Common myeloid progenitor, CD34-positive (primary cell): ENCODE measurements at regions not wholly inside any gene's neighbourhood (a gene's known extent, or its start where the extent isn't known, plus 50 kb on each side); places are given as distances from the start of the nearest gene placed in this dataset.

ENCODE experiments used
- CTCF ChIA-PET: fragments of 350-600 bp; sonication (Branson Sonifier 250); formaldehyde crosslinking; loops from one replicate; lab custom pipeline; 2021; ENCODE audit warnings: antibody characterized with exemption; lab: Charles Lee
- POLR2A ChIA-PET: fragments of 350-600 bp; sonication (Branson Sonifier 250); formaldehyde crosslinking; loops from one replicate; lab custom pipeline; 2021; ENCODE audit warnings: antibody characterized with exemption; lab: Charles Lee
- DNase-seq, 3 donors: peaks; one replicate each; pipeline versions ENCODE4 v3.0.0 to v3.0.0-alpha.2; 2013
- H3K27ac ChIP-seq, 2 experiments: 1 replicate in 1 of 2; 2 replicates in 1 of 2; pipeline ENCODE4 v1.7.0; 2013; ENCODE audit warnings: inconsistent platforms in 2 of 2, low read length in 2 of 2, mild to moderate bottlenecking in 2 of 2, low read depth in 1 of 2, moderate library complexity in 1 of 2; ENCODE audit not compliant: severe bottlenecking in 2 of 2, insufficient read depth in 1 of 2, poor library complexity in 1 of 2
- H3K27me3 ChIP-seq, 5 experiments: replicated peaks in 2 of 5; 1 replicate in 3 of 5; 2 replicates in 2 of 5; pipeline versions ENCODE4 v1.6.1 to v1.7.0; 2013; ENCODE audit warnings: low read length in 4 of 5, mild to moderate bottlenecking in 2 of 5, moderate library complexity in 2 of 5, inconsistent platforms in 1 of 5; ENCODE audit not compliant: insufficient read depth in 5 of 5, control insufficient read depth in 4 of 5
- H3K36me3 ChIP-seq, 4 experiments: 1 replicate in 2 of 4; 2 replicates in 2 of 4; pipeline versions ENCODE4 v1.6.1 to v1.7.0; 2013; ENCODE audit warnings: low read length in 3 of 4, control low read depth in 1 of 4, mild to moderate bottlenecking in 1 of 4; ENCODE audit not compliant: control insufficient read depth in 4 of 4, insufficient read depth in 4 of 4
- H3K4me1 ChIP-seq, 4 experiments: 1 replicate in 3 of 4; 2 replicates in 1 of 4; pipeline versions ENCODE4 v1.6.1 to v1.7.1; 2013; ENCODE audit warnings: low read length in 3 of 4, mild to moderate bottlenecking in 3 of 4, control low read depth in 1 of 4, inconsistent platforms in 1 of 4, moderate library complexity in 1 of 4; ENCODE audit not compliant: control insufficient read depth in 4 of 4, insufficient read depth in 4 of 4; ENCODE audit errors: control extremely low read depth in 1 of 4
- H3K4me3 ChIP-seq, 7 experiments: 1 replicate in 4 of 7; 2 replicates in 3 of 7; pipeline versions ENCODE4 v1.5.1 to v1.7.0; 2013; ENCODE audit warnings: mild to moderate bottlenecking in 7 of 7, low read length in 6 of 7, moderate library complexity in 6 of 7, inconsistent platforms in 2 of 7, low read depth in 2 of 7, control low read depth in 1 of 7; ENCODE audit not compliant: insufficient read depth in 4 of 7, control insufficient read depth in 1 of 7; ENCODE audit errors: extremely low read depth in 1 of 7
- H3K9me3 ChIP-seq, 5 experiments: 1 replicate in 4 of 5; 2 replicates in 1 of 5; pipeline versions ENCODE4 v1.6.1 to v1.7.1; 2013; ENCODE audit warnings: low read length in 4 of 5, mild to moderate bottlenecking in 2 of 5, inconsistent platforms in 1 of 5, low read depth in 1 of 5, moderate library complexity in 1 of 5; ENCODE audit not compliant: control insufficient read depth in 4 of 5, insufficient read depth in 2 of 5; ENCODE audit errors: control extremely low read depth in 1 of 5
- WGBS: methylation state at CpG from one replicate; pipeline ENCODE4 v1.1.5; 2013; ENCODE audit not compliant: insufficient coverage; 5-methylcytosine and 5-hydroxymethylcytosine counted together

DNA sequence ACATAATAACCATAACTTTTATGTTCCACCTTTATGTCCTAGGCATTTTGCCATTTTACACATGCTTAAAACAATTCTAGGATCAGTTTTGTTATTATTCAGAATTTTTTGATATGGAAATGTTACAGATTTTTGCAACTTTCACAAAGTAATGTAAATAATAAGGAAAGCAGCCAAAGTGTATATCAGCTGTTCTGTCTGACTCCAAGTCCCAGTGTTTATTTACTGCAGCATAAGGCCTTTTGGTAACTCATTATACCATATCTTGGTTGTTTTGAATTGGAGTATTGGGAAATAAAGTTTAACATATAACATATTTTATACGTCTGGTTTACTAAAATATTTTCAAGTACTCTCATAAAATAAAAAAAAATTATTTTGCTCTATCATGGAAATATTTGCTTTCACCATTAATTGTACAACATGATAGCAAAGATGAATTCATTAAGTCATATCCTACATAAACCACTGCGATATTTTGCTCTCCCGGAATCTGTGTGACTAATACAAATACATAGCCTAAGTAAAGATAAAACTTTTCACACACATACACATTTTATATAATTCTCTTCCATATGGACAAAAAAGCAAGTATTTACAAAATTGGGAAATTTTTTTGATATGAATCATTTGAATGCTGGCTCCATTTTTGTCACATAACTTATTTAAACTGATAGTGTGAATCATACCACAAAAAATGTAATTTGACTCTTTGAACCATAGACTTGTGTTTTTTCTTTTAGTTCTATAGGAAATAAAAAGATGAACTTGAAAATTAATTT, 399.0 kb downstream of the PABPC4L start:
- POLR2A ChIA-PET = no interaction called here
- WGBS = 100% methylated on average over 1 of the region's 3 CpGs

DNA sequence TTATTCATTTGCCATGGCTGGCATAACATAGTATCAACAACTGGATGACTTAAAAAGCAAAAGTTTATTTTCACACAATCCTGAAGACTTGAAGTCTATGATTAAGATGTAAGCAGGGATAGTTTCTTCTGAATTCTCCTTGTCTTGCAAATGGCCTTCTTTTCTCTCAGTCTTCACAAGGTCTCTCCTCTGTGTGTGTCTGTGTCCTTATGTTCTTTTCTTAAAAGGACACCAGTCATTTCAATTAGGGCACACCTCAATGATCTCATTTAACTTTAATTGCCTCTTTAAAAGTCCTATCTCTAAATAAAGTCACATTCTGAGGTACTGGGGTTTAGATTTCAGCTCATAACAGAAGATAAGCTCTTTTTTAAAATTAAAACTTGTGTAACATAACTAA, 399.7 kb downstream of the PABPC4L start:
- no peaks in the 10 kb centered on the region for H3K9me3 ChIP-seq

More for the DNA sequence above, 399.0 kb downstream of the PABPC4L start:
- Histone ChIP-seq H3K36me3 (no peaks in the 10 kb centered on the region), H3K4me3 (no peak overlapping the region), H3K4me1 (no peaks in the 10 kb centered on the region), H3K9me3 (no peaks in the 10 kb centered on the region), H3K27me3 (no peaks in the 10 kb centered on the region), H3K27ac (no peak overlapping the region)
- DNase-seq = no peak
- CTCF ChIA-PET = no interaction called here

DNA sequence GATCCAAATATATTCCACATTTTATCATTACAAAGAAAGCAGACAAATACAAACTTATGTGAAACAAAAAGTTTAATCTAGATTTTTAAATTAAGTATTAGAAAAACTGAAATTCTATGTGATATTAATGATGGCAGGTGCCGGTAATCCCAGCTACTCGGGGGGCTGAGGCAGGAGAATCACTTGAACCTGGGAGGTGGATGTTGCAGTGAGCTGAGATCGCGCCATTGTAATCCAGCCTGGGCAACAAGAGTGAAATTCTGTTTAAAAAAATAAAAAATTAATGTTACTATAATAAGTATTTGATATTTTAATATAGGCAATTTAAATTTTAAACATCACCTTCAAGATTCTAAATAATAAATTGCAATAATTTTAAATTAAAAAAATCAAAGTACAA, 400.6 kb downstream of the PABPC4L start:
- no peak for DNase-seq
- Histone ChIP-seq H3K36me3 (no peaks in the 10 kb centered on the region), H3K27ac (no peak overlapping the region), H3K9me3 (no peaks in the 10 kb centered on the region), H3K27me3 (no peaks in the 10 kb centered on the region), H3K4me1 (no peaks in the 10 kb centered on the region), H3K4me3 (no peak overlapping the region)
- CTCF ChIA-PET = no interaction called here
- 95% methylated on average over 2 of the region's 4 CpGs for WGBS
- POLR2A ChIA-PET = no interaction called here

More for the DNA sequence above, 399.7 kb downstream of the PABPC4L start:
- Histone ChIP-seq H3K27me3 (no peaks in the 10 kb centered on the region), H3K4me1 (no peaks in the 10 kb centered on the region), H3K4me3 (no peak overlapping the region), H3K27ac (no peak overlapping the region), H3K36me3 (no peaks in the 10 kb centered on the region)
- ChIA-PET CTCF (no interaction called here), POLR2A (no interaction called here)
- no peak for DNase-seq

DNA sequence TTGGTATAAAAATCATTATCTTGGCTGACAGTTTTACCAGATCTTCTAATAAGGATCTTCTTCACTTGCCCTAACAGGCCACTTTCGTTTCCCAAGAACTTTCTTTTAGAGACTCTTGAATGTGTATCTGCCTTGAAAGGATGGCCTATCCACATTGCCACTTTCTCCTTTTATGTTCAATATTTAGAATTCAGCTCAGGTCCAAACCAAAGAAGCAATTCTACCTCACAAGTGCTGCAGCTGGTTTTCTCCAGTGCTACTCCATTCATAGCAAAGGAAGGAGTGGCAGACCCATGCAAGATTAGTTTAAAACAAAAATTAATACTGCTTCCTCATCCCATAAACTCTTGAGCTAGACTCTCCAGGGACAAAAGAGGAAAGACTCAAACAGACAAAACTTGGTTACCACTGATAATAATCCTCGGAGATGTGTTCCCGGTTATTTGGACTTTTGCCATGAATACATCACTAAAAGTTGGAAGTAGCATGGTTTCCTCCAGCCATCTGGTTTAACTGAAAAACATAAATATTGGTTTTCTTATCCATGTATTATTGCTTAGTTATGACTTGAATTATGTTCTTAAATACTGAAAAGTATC, 401.8 kb downstream of the PABPC4L start:
- Histone ChIP-seq H3K9me3 (no peaks in the 10 kb centered on the region), H3K4me3 (no peak overlapping the region), H3K27ac (no peak overlapping the region), H3K4me1 (no peaks in the 10 kb centered on the region), H3K27me3 (no peaks in the 10 kb centered on the region), H3K36me3 (no peaks in the 10 kb centered on the region)
- ChIA-PET CTCF (no interaction called here), POLR2A (no interaction called here)
- 100% methylated on average over 1 of the region's 3 CpGs for WGBS
- DNase-seq = no peak

DNA sequence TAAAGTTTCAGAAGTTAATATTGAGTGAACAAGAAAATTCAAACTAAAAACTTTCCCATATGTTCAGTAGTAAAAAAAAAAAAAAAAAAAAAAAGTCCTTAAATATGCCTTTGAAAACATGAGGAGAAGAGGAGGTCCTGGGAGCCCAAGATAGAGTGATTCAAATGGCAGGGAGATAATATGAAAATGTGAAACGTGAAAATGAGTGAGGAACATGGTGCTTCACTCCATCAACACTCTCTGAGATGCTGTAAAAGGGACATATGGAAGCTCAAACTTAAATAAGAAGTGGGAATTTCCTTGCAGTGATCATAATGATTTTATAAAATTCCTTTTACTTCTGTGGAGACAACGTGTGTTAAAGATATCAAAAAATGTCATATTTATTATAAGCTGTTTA, 423.9 kb downstream of the PABPC4L start:
- DNase-seq = no peak
- H3K4me1 ChIP-seq = no peaks in the 10 kb centered on the region
- no peaks in the 10 kb centered on the region for H3K36me3 ChIP-seq
- no peaks in the 10 kb centered on the region for H3K9me3 ChIP-seq
- CTCF ChIA-PET = no interaction called here
- no peaks in the 10 kb centered on the region for H3K27me3 ChIP-seq
- POLR2A ChIA-PET = interaction anchor here (0.7 kb wide), 1 partner anchor 110 kb away, joined by 3 read pairs; no protein-coding TSS in a partner anchor
- no peak overlapping the region for H3K27ac ChIP-seq
- no CpG with 5 or more reads among the region's 2 CpGs for WGBS
- no peak overlapping the region for H3K4me3 ChIP-seq

DNA sequence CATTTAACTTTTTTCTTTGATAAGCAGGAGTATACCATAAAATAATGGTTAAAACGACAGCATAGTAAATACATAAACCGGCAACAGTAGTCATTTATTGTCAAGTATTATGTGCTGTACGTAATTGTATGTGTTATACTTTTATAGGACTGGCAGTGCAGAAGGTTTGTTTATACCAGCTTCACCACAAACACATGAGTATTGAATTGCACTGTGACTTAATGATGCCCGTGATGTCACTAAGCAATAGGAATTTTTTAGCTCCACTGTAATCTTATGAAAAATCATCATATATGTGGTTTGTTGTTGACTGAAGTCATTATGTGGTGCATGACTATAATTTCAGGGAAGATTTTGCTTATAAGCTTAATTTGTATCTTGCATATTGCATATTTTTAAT, 424.6 kb downstream of the PABPC4L start:
- Histone ChIP-seq H3K4me3 (no peak overlapping the region), H3K27me3 (no peaks in the 10 kb centered on the region), H3K9me3 (no peaks in the 10 kb centered on the region), H3K27ac (no peak overlapping the region), H3K4me1 (no peaks in the 10 kb centered on the region), H3K36me3 (no peaks in the 10 kb centered on the region)
- WGBS = no CpG with 5 or more reads among the region's 4 CpGs
- ChIA-PET POLR2A (interaction anchor here (0.7 kb wide), 1 partner anchor 109 kb away, joined by 3 read pairs; no protein-coding TSS in a partner anchor), CTCF (interaction anchor here (0.6 kb wide), 1 partner anchor 15 kb away, joined by 3 read pairs; no protein-coding TSS in a partner anchor)
- DNase-seq = no peak

DNA sequence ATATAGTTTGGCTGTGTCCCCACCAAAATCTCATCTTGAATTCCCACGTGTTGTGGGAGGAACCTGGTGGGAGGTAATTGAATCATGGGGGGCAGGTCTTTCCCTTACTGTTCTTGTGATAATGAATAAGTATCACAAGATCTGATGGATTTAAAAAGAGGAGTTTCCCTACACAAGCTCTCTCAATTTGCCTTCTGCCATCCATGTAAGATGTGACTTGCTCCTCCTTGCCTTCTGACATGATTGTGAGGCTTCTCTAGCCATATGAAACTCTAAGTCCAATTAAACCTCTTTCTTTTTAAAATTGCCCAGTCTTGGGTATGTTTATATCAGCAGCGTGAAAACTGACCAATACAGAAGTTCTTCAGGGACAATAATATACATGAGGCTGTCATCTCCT, 425.1 kb downstream of the PABPC4L start:
- no peaks in the 10 kb centered on the region for H3K4me1 ChIP-seq
- H3K9me3 ChIP-seq = no peaks in the 10 kb centered on the region
- H3K27me3 ChIP-seq = no peaks in the 10 kb centered on the region
- no peaks in the 10 kb centered on the region for H3K36me3 ChIP-seq
- no peak for DNase-seq
- ChIA-PET POLR2A (no interaction called here), CTCF (interaction anchor here (0.6 kb wide), 1 partner anchor 16 kb away, joined by 3 read pairs; no protein-coding TSS in a partner anchor)
- WGBS = no CpG with 5 or more reads among the region's 2 CpGs
- H3K4me3 ChIP-seq = no peak overlapping the region
- no peak overlapping the region for H3K27ac ChIP-seq
